Smooth muscle cell (in vitro differentiated cells): ENCODE measurements at regions not wholly inside any gene's neighbourhood (a gene's known extent, or its start where the extent isn't known, plus 50 kb on each side); places are given as distances from the start of the nearest gene placed in this dataset.

ENCODE experiments used
- DNase-seq: peaks from one replicate; lab custom pipeline; 2025; ENCODE audit not compliant: unreplicated experiment; lab: John Stamatoyannopoulos, UW
- H2AFZ ChIP-seq: fragments of 200-600 bp; sonication (generic); 2 replicates; pipeline ENCODE4 v1.6.0; 2016; ENCODE audit warnings: antibody characterized with exemption, low read depth, mild to moderate bottlenecking
- H3F3A ChIP-seq: fragments of 200-600 bp; sonication (generic); 2 replicates; pipeline ENCODE4 v1.6.0; 2017; ENCODE audit warnings: antibody characterized with exemption, low read depth
- H3K27ac ChIP-seq: fragments of 200-600 bp; sonication (generic); 2 replicates; pipeline ENCODE4 v1.5.1; 2016; ENCODE audit warnings: low read depth, mild to moderate bottlenecking
- H3K27me3 ChIP-seq: fragments of 200-600 bp; sonication (generic); 2 replicates; pipeline ENCODE4 v1.6.1; 2016; ENCODE audit warnings: low read depth, mild to moderate bottlenecking
- H3K36me3 ChIP-seq: fragments of 200-600 bp; sonication (generic); 2 replicates; pipeline ENCODE4 v1.5.1; 2016; ENCODE audit warnings: low read depth
- H3K4me1 ChIP-seq: fragments of 200-600 bp; sonication (generic); 2 replicates; pipeline ENCODE4 v1.5.1; 2016; ENCODE audit warnings: low read depth
- H3K4me2 ChIP-seq: fragments of 200-600 bp; sonication (generic); 2 replicates; pipeline ENCODE4 v1.6.0; 2016; ENCODE audit warnings: mild to moderate bottlenecking
- H3K4me3 ChIP-seq: fragments of 200-600 bp; sonication (generic); 2 replicates; pipeline ENCODE4 v1.5.1; 2016; ENCODE audit warnings: mild to moderate bottlenecking
- H3K79me2 ChIP-seq: fragments of 200-600 bp; sonication (generic); 2 replicates; pipeline ENCODE4 v1.6.0; 2016; ENCODE audit warnings: low read depth, mild to moderate bottlenecking
- H3K9ac ChIP-seq: fragments of 200-600 bp; sonication (generic); 2 replicates; pipeline ENCODE4 v1.6.0; 2016; ENCODE audit warnings: low read depth
- H3K9me3 ChIP-seq: fragments of 200-600 bp; sonication (generic); replicated peaks from 2 replicates; pipeline ENCODE4 v1.5.1; 2016; ENCODE audit warnings: low read depth
- H4K20me1 ChIP-seq: fragments of 200-600 bp; sonication (generic); 2 replicates; pipeline ENCODE4 v1.6.0; 2016; ENCODE audit warnings: low read depth
- WGBS: methylation state at CpG from one replicate; pipeline ENCODE4 v1.1.7; 2016; ENCODE audit warnings: low lambda C conversion rate; 5-methylcytosine and 5-hydroxymethylcytosine counted together
- TF ChIP-seq, protein P1 (sequence below): fragments of 200-600 bp; sonication (generic); IDR thresholded peaks from 2 replicates; pipeline ENCODE4 v1.5.1; 2017; ENCODE audit warnings: borderline replicate concordance, mild to moderate bottlenecking, antibody characterized with exemption; ENCODE audit not compliant: insufficient read depth, poor library complexity, severe bottlenecking

DNA sequence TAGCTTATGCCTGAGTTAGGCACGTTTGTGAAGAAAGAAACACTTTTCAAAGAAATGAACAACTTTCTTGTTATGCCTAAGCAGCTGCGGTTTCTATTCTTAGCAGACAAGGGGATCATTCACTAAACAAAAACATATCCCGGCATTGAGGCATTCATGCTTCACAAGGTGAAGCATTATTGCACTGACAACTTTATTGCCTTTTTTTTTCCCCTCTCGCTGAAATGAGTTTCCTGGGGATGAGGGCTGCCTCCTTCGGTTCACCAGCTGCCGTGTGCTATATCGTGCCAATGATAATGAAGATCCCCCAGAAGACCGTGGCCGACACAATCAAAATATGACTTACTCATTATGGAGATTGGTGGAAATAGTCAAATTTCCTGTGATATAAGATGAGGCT is 288.2 kb upstream of the ST6GAL2 start:
- H4K20me1 ChIP-seq = no peaks in the 10 kb centered on the region
- no peak overlapping the region for H3K27ac ChIP-seq
- no peaks in the 10 kb centered on the region for H3K27me3 ChIP-seq
- H3K4me3 ChIP-seq = no peak overlapping the region
- H3K79me2 ChIP-seq = no peaks in the 10 kb centered on the region
- TF ChIP-seq, protein P1, sequence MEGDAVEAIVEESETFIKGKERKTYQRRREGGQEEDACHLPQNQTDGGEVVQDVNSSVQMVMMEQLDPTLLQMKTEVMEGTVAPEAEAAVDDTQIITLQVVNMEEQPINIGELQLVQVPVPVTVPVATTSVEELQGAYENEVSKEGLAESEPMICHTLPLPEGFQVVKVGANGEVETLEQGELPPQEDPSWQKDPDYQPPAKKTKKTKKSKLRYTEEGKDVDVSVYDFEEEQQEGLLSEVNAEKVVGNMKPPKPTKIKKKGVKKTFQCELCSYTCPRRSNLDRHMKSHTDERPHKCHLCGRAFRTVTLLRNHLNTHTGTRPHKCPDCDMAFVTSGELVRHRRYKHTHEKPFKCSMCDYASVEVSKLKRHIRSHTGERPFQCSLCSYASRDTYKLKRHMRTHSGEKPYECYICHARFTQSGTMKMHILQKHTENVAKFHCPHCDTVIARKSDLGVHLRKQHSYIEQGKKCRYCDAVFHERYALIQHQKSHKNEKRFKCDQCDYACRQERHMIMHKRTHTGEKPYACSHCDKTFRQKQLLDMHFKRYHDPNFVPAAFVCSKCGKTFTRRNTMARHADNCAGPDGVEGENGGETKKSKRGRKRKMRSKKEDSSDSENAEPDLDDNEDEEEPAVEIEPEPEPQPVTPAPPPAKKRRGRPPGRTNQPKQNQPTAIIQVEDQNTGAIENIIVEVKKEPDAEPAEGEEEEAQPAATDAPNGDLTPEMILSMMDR = no peak
- H3K4me2 ChIP-seq = peak overlapping the region; percentile 6
- H3K9ac ChIP-seq = no peak overlapping the region
- H3K36me3 ChIP-seq = no peaks in the 10 kb centered on the region
- no peaks in the 10 kb centered on the region for H3K9me3 ChIP-seq
- H3K4me1 ChIP-seq = peaks cover 3% of the 10 kb centered on the region
- 45% methylated on average over 9 of the region's 9 CpGs for WGBS
- DNase-seq = no peak
- peaks cover 5% of the 10 kb centered on the region for H3F3A ChIP-seq
- no peak overlapping the region for H2AFZ ChIP-seq

DNA sequence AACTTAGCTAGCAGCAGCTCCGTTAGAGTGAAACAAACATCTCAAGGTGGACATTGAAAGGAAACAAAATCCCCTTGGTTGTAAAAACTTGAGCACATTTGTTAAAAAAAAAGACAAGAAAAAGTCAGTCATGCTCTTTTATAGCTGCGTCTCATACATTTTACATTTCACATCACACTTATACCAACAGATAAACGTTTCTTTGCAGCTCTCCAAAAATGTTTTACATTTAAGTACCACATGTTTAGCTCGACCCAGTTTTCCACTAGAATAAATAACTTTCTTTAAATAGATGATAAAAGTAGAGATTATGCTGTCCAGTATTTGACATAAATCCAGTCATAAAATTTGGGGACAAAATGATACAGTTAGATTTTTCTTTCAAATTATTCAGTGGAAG is 297.0 kb upstream of the ST6GAL2 start:
- DNase-seq = no peak
- H3K79me2 ChIP-seq = no peaks in the 10 kb centered on the region
- H3K4me3 ChIP-seq = no peak overlapping the region
- TF ChIP-seq, protein P1 = no peak
- WGBS = 69% methylated on average over 4 of the region's 4 CpGs
- H3F3A ChIP-seq = no peaks in the 10 kb centered on the region
- no peaks in the 10 kb centered on the region for H3K9me3 ChIP-seq
- no peaks in the 10 kb centered on the region for H4K20me1 ChIP-seq
- H3K4me1 ChIP-seq = no peaks in the 10 kb centered on the region
- no peak overlapping the region for H3K27ac ChIP-seq
- no peak overlapping the region for H2AFZ ChIP-seq
- no peak overlapping the region for H3K9ac ChIP-seq
- H3K4me2 ChIP-seq = no peak overlapping the region
- no peaks in the 10 kb centered on the region for H3K27me3 ChIP-seq
- H3K36me3 ChIP-seq = no peaks in the 10 kb centered on the region

DNA sequence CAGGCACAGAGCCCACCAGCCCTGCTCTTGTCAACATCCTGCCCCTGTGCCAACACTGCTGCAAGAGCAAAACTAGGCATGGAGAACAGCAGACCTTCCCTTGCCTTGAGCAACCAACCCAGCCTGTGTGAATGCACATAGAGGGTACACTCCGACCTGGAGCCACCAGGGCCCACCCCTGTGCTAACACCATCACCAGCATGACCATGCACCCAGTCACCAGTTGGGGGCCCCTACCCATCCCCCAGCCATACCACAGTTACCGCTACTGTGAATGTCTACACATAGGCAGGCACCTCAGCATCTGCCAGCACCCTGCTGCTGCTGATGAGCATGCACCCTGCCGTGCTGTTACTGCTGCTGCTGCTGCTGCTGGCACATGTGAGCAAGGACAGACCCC is 301.9 kb upstream of the ST6GAL2 start:
- H2AFZ ChIP-seq = no peak overlapping the region
- TF ChIP-seq, protein P1 = no peak
- no peaks in the 10 kb centered on the region for H3K4me1 ChIP-seq
- no peaks in the 10 kb centered on the region for H3F3A ChIP-seq
- 57% methylated on average over 3 of the region's 3 CpGs for whole genome bisulfite sequencing
- H4K20me1 ChIP-seq = no peaks in the 10 kb centered on the region
- H3K36me3 ChIP-seq = no peaks in the 10 kb centered on the region
- DNase-seq = no peak
- no peak overlapping the region for H3K4me2 ChIP-seq
- H3K9me3 ChIP-seq = no peaks in the 10 kb centered on the region
- H3K79me2 ChIP-seq = no peaks in the 10 kb centered on the region
- H3K27me3 ChIP-seq = no peaks in the 10 kb centered on the region
- H3K27ac ChIP-seq = no peak overlapping the region
- no peak overlapping the region for H3K4me3 ChIP-seq
- no peak overlapping the region for H3K9ac ChIP-seq

DNA sequence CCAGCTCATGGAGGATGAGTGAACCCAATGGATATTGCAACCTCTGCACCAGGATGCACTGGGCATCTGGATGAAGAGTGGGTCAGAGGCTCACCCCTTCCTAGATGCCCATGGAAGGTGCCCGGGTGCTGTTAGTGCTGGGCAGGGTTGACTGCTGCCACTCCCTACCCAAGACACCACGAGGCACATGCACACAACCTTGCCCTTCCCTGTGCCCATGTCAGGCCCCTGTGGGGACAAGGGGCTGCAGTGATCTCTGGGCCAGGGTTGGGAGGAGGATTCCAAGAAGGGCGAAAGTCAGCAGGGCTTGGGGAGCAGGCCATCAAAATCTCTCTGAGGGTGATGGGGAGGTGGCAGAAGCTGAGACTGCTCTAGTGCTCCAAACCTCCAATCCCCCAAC is 309.7 kb upstream of the ST6GAL2 start:
- 94% methylated on average over 3 of the region's 3 CpGs for WGBS
- H3K4me1 ChIP-seq = no peaks in the 10 kb centered on the region
- H3K79me2 ChIP-seq = no peaks in the 10 kb centered on the region
- no peak overlapping the region for H3K9ac ChIP-seq
- H3K27ac ChIP-seq = no peak overlapping the region
- TF ChIP-seq, protein P1 = no peak
- H3K4me2 ChIP-seq = no peak overlapping the region
- no peak overlapping the region for H3K4me3 ChIP-seq
- H3K27me3 ChIP-seq = no peaks in the 10 kb centered on the region
- no peaks in the 10 kb centered on the region for H3F3A ChIP-seq
- H3K36me3 ChIP-seq = no peaks in the 10 kb centered on the region
- H3K9me3 ChIP-seq = no peaks in the 10 kb centered on the region
- H2AFZ ChIP-seq = no peak overlapping the region
- DNase-seq = no peak
- H4K20me1 ChIP-seq = no peaks in the 10 kb centered on the region
